PFSK-1 (cell line): ENCODE measurements at regions not wholly inside any gene's neighbourhood (a gene's known extent, or its start where the extent isn't known, plus 50 kb on each side); places are given as distances from the start of the nearest gene placed in this dataset.

ENCODE experiments used
- FOXP2 ChIP-seq: optimal IDR thresholded peaks from 2 replicates; pipeline ENCODE3; 2011; ENCODE audit warnings: borderline replicate concordance, control low read depth, inconsistent platforms; ENCODE audit not compliant: insufficient read depth; ENCODE audit errors: extremely low read length, extremely low read depth
- POLR2AphosphoS5 ChIP-seq: IDR thresholded peaks from 2 replicates; pipeline ENCODE4 v1.6.1; 2012; ENCODE audit warnings: low read depth, mild to moderate bottlenecking, control low read depth, low read length, moderate library complexity
- REST ChIP-seq, 2 experiments: IDR thresholded peaks; 2 replicates each; pipeline versions ENCODE4 v1.6.1 to v1.8.0; 2011 to 2012; ENCODE audit warnings: low read depth in 2 of 2, low read length in 2 of 2, control low read depth in 1 of 2, inconsistent platforms in 1 of 2, mild to moderate bottlenecking in 1 of 2, moderate library complexity in 1 of 2; ENCODE audit not compliant: insufficient read depth in 1 of 2
- SIN3A ChIP-seq: IDR thresholded peaks from 2 replicates; pipeline ENCODE4 v1.6.1; 2012; ENCODE audit warnings: mild to moderate bottlenecking, low read length, moderate library complexity, borderline replicate concordance; ENCODE audit not compliant: insufficient read depth
- TAF1 ChIP-seq: IDR thresholded peaks from 2 replicates; pipeline ENCODE4 v1.6.1; 2012; ENCODE audit warnings: low read length, control low read depth, borderline replicate concordance; ENCODE audit not compliant: insufficient read depth

DNA sequence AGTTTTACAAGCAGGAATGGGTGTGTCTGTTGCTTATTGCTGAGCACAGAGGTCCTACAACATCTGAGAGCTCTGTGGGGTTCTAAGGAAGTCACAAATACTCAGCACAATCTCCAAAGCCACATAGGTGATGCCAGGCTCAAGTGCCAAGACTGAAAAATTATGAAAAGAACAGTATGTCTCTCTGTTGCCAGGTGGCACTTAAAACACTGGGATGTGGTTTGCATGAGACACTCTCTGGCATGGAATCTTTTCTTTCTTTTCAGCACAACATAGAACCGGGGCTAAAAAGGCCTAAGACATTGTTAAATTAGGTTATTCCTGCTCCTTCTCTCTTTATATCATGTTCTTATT lies 127.3 kb upstream of the PRICKLE2 start:
- TF ChIP-seq REST (IDR thresholded peaks at IDR 0.05; ENCODE audit: insufficient read depth in 1 of 2, low read depth in 2 of 2, low read length in 2 of 2): no peak
- TF ChIP-seq SIN3A: no peak
- no peak for TF ChIP-seq FOXP2
- no peak for TF ChIP-seq TAF1
- no peak for TF ChIP-seq POLR2AphosphoS5

DNA sequence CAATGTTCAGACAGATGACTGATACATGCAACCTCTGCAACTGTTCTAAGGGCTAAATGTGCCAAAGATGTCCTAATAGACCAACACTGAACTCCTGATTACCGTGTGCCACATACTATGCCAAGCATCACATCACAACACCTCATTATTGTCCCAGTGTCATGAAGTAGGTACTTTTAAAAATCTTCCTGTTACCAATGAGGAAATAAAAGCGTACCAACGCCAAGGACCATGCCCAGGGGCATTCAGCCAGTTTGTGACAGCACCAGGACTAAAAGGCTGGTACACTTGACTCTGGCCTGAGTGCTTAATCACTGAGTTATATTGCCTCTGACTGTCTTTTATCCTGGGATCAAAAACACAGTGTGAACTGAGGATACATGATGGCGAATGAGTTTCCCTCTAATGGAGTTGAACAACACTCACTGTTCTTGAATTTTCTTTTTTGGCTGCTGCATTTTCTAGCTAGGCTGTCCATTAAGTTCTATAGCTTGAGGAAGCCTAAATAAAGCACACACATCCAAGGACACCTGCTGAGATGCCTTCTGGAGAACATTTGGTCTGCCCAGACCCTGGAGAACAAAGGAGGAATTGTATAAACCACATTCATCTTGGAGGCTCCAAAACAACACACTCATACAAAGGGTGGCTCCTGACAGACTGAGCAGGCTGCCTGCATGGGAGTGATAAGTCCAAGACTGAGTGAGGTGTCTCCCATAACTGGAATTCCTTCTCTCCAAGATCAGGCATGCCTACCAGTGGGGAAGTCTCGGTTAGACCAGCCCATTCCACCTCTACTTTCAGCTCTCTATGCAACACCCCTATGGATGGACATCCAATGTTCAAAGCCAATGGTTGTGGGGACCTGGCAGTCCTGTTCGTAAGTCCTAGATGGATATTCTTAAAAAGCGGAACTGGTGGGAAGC lies 126.7 kb upstream of the PRICKLE2 start:
- TF ChIP-seq REST (IDR thresholded peaks at IDR 0.05; ENCODE audit: insufficient read depth in 1 of 2, low read depth in 2 of 2, low read length in 2 of 2) (no peak), SIN3A (no peak), FOXP2 (no peak), TAF1 (no peak), POLR2AphosphoS5 (no peak)

GRCh38 chr3:64349551-64349950 lies 124.3 kb upstream of the PRICKLE2 start:
- TF ChIP-seq SIN3A (no peak), POLR2AphosphoS5 (no peak), FOXP2 (no peak), REST (IDR thresholded peaks at IDR 0.05; ENCODE audit: insufficient read depth in 1 of 2, low read depth in 2 of 2, low read length in 2 of 2) (no peak), TAF1 (no peak)

DNA sequence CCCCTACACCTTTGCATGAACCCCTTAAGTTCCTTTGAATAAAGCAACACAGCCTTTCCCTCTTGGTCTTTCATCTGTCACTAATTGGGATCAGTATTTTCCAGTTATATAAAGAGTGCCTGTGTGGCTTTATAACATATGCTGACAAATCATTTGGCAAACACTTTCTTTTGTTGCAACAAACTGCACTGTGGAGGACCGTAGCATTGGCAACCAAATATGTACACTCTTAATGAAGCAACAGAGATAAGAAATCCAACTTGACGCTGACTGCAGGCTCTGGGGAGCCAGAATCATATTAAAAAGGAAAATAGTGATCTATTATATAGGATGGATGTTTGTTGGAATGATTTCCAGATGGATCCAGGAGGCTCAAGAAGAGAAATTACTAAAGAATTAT lies 120.1 kb upstream of the PRICKLE2 start:
- TF ChIP-seq SIN3A (no peak), POLR2AphosphoS5 (no peak), TAF1 (no peak)

DNA sequence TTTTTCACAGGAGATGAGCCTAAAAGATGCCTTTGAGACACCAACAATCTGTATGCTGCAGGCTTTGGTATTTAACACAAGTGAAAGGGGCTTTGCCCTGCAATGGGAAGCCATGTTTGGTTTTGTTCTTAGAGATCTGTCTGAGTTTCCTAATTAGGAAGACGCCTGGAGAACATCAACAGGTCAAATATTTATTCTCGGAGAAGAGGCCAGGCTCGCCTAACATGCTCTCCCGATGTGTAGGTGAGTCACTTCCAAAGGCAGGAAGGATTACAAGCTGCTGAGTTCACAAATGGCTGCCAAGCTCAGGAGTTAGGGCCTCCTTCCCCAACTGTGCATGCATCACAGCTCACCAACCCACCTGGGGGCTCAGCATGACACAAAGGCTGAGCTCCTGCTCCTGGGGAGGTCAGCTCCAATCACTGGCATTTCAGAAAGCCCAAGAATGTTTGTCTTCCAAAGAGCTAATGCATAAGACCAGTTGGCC lies 119.5 kb upstream of the PRICKLE2 start:
- TF ChIP-seq POLR2AphosphoS5 (no peak), SIN3A (no peak), REST (IDR thresholded peaks at IDR 0.05; ENCODE audit: insufficient read depth in 1 of 2, low read depth in 2 of 2, low read length in 2 of 2) (no peak), FOXP2 (no peak), TAF1 (no peak)
